GM18909 (cell line): ENCODE measurements at regions not wholly inside any gene's neighbourhood (a gene's known extent, or its start where the extent isn't known, plus 50 kb on each side); places are given as distances from the start of the nearest gene placed in this dataset.
"Not testable (repeated sequence)": the region's sequence is repeated elsewhere in the genome, so short reads cannot be mapped to it uniquely, and the experiment has no call there.

Experiments
- ATAC-seq: cut with Tn5 transposase; IDR thresholded peaks from one replicate; pipeline ENCODE4 v1.9.1; 2021; ENCODE audit warnings: mild to moderate bottlenecking; ENCODE audit not compliant: unreplicated experiment, poor library complexity

GRCh38 chr18:29373000-29373399, 1196.1 kb upstream of the CDH2 start:
- no peak for ATAC-seq

GRCh38 chr18:29361843-29362242, 1184.9 kb upstream of the CDH2 start:
- ATAC-seq, result no peak

GRCh38 chr18:29360659-29361058, 1183.7 kb upstream of the CDH2 start:
- not testable (repeated sequence) for ATAC-seq

GRCh38 chr18:29359222-29359621, 1182.3 kb upstream of the CDH2 start:
- not testable (repeated sequence) for ATAC-seq

GRCh38 chr18:29351171-29351570, 1174.2 kb upstream of the CDH2 start:
- ATAC-seq, result no peak

- no peak for ATAC-seq
Measured at GRCh38 chr18:29328932-29329331, 1152.0 kb upstream of the CDH2 start.

GRCh38 chr18:29326214-29326613, 1149.3 kb upstream of the CDH2 start:
- ATAC-seq, result no peak

- ATAC-seq, result no peak
Measured at GRCh38 chr18:29321561-29321960, 1144.6 kb upstream of the CDH2 start.

- ATAC-seq, result no peak
Measured at GRCh38 chr18:29313312-29313711, 1136.4 kb upstream of the CDH2 start.

- no peak for ATAC-seq
Measured at GRCh38 chr18:29311580-29311979, 1134.7 kb upstream of the CDH2 start.

GRCh38 chr18:29309366-29309765, 1132.4 kb upstream of the CDH2 start:
- no peak for ATAC-seq

GRCh38 chr18:29307982-29308381, 1131.1 kb upstream of the CDH2 start:
- ATAC-seq, result no peak

GRCh38 chr18:29307231-29307630, 1130.3 kb upstream of the CDH2 start:
- no peak for ATAC-seq

- no peak for ATAC-seq
Measured at GRCh38 chr18:29305516-29305915, 1128.6 kb upstream of the CDH2 start.

- no peak for ATAC-seq
Measured at GRCh38 chr18:29301048-29301447, 1124.1 kb upstream of the CDH2 start.

GRCh38 chr18:29285471-29285870, 1108.5 kb upstream of the CDH2 start:
- no peak for ATAC-seq

GRCh38 chr18:29271501-29271900, 1094.6 kb upstream of the CDH2 start:
- ATAC-seq, result no peak

GRCh38 chr18:29259838-29260237, 1082.9 kb upstream of the CDH2 start:
- ATAC-seq, result no peak

GRCh38 chr18:29254123-29254522, 1077.2 kb upstream of the CDH2 start:
- no peak for ATAC-seq

- ATAC-seq, result no peak
Measured at GRCh38 chr18:29251681-29252080, 1074.8 kb upstream of the CDH2 start.

GRCh38 chr18:29250843-29251242, 1073.9 kb upstream of the CDH2 start:
- ATAC-seq, result no peak

GRCh38 chr18:29250259-29250658, 1073.3 kb upstream of the CDH2 start:
- ATAC-seq, result no peak

GRCh38 chr18:29248805-29249204, 1071.9 kb upstream of the CDH2 start:
- no peak for ATAC-seq
